H1 (cell line): ENCODE measurements at regions not wholly inside any gene's neighbourhood (a gene's known extent, or its start where the extent isn't known, plus 50 kb on each side); places are given as distances from the start of the nearest gene placed in this dataset.
A peak's percentile ranks its signal among the peaks of the same experiment; 100 is the strongest.

Source experiments
- CTCF ChIA-PET: fragments of 300-600 bp; sonication (Branson Sonifier 250); formaldehyde crosslinking; loops from one replicate; lab custom pipeline; 2021; ENCODE audit not compliant: partially characterized antibody; lab: Charles Lee
- POLR2A ChIA-PET: fragments of 300-600 bp; sonication (Branson Sonifier 250); formaldehyde crosslinking; loops from one replicate; lab custom pipeline; 2021; ENCODE audit warnings: inconsistent platforms; ENCODE audit not compliant: partially characterized antibody; lab: Charles Lee
- DNase-seq, 2 experiments: peaks; one replicate each; pipeline versions ENCODE4 v3.0.0 to v3.0.0-alpha.2; 2010 to 2022; ENCODE audit warnings: low spot score in 2 of 2, low read depth in 1 of 2, mixed read lengths in 1 of 2
- FAIRE-seq: peaks from 2 replicates; lab custom pipeline; 2011; peaks lifted over from hg19 to GRCh38; lab: Jason Lieb, UNC
- H2AFZ ChIP-seq: 2 replicates; pipeline ENCODE4 v1.8.1; 2012; ENCODE audit warnings: low read length, inconsistent platforms
- H2AK5ac ChIP-seq: 2 replicates; pipeline ENCODE4 v1.6.1; 2013; ENCODE audit warnings: low read depth, low read length
- H2BK120ac ChIP-seq: replicated peaks from 2 replicates; pipeline ENCODE3; 2013; ENCODE audit warnings: low read depth, low read length, inconsistent platforms
- H2BK12ac ChIP-seq: 2 replicates; pipeline ENCODE4 v1.6.1; 2013; ENCODE audit warnings: low read depth, low read length
- H2BK15ac ChIP-seq: 2 replicates; pipeline ENCODE4 v1.6.1; 2013; ENCODE audit warnings: low read length
- H2BK20ac ChIP-seq: 2 replicates; pipeline ENCODE4 v1.6.1; 2013; ENCODE audit warnings: low read length
- H2BK5ac ChIP-seq: 2 replicates; pipeline ENCODE4 v1.6.1; 2013; ENCODE audit warnings: low read depth, low read length
- H3K14ac ChIP-seq: 2 replicates; pipeline ENCODE4 v1.6.1; 2013; ENCODE audit warnings: inconsistent platforms; ENCODE audit not compliant: insufficient read length
- H3K18ac ChIP-seq: 2 replicates; pipeline ENCODE4 v1.6.1; 2013; ENCODE audit warnings: low read length; ENCODE audit errors: extremely low read depth
- H3K23ac ChIP-seq: 2 replicates; pipeline ENCODE4 v1.6.1; 2013; ENCODE audit warnings: inconsistent platforms; ENCODE audit not compliant: insufficient read length
- H3K23me2 ChIP-seq: 2 replicates; pipeline ENCODE4 v1.6.1; 2013; ENCODE audit warnings: low read depth, low read length
- H3K27ac ChIP-seq: 2 replicates; pipeline ENCODE4 v1.6.1; 2011; ENCODE audit warnings: low read depth, low read length, inconsistent platforms
- H3K27me3 ChIP-seq, 4 experiments: replicated peaks in 1 of 4; 1 replicate in 1 of 4; 2 replicates in 3 of 4; pipeline versions ENCODE4 v1.6.1 to v1.8.1; 2011 to 2013; ENCODE audit warnings: low read length in 3 of 4, mild to moderate bottlenecking in 3 of 4, inconsistent platforms in 2 of 4, mixed read lengths in 2 of 4, moderate library complexity in 1 of 4; ENCODE audit not compliant: control insufficient read depth in 3 of 4, insufficient read depth in 3 of 4; ENCODE audit errors: extremely low read depth in 1 of 4
- H3K36me3 ChIP-seq, 4 experiments: 2 replicates each; pipeline versions ENCODE4 v1.6.1 to v1.8.1; 2011 to 2013; ENCODE audit warnings: mild to moderate bottlenecking in 4 of 4, low read length in 3 of 4, moderate library complexity in 2 of 4, control low read depth in 1 of 4, inconsistent platforms in 1 of 4; ENCODE audit not compliant: insufficient read depth in 4 of 4, control insufficient read depth in 2 of 4
- H3K4ac ChIP-seq: replicated peaks from 2 replicates; pipeline ENCODE3; 2013; ENCODE audit warnings: low read length, low read depth, mixed read lengths, inconsistent platforms; ENCODE audit not compliant: insufficient read length
- H3K4me1 ChIP-seq, 4 experiments: replicated peaks in 1 of 4; 1 replicate in 1 of 4; 2 replicates in 3 of 4; pipeline versions ENCODE4 v1.6.1 to v1.8.1; 2011 to 2013; ENCODE audit warnings: low read length in 3 of 4, inconsistent platforms in 2 of 4, mixed read lengths in 1 of 4; ENCODE audit not compliant: insufficient read depth in 4 of 4, control insufficient read depth in 3 of 4
- H3K4me2 ChIP-seq, 2 experiments: 2 replicates each; pipeline versions ENCODE4 v1.6.1 to v1.8.1; 2011 to 2013; ENCODE audit warnings: low read depth in 2 of 2, low read length in 2 of 2, control low read depth in 1 of 2, inconsistent platforms in 1 of 2, mild to moderate bottlenecking in 1 of 2; ENCODE audit not compliant: insufficient read depth in 1 of 2
- H3K4me3 ChIP-seq, 4 experiments: fragments of 200-600, 300-600 bp in 1 of 4; sonication (generic), shearing (Covaris generic), sonication (Bioruptor Twin) in 1 of 4; 2 replicates each; pipeline versions ENCODE4 v1.5.1 to v1.8.1; 2011 to 2016; ENCODE audit warnings: low read length in 4 of 4, low read depth in 3 of 4, control low read depth in 2 of 4, inconsistent platforms in 2 of 4, mild to moderate bottlenecking in 2 of 4, mixed read lengths in 1 of 4, moderate library complexity in 1 of 4; ENCODE audit not compliant: insufficient read depth in 2 of 4; ENCODE audit errors: extremely low read depth in 1 of 4
- H3K56ac ChIP-seq: replicated peaks from 2 replicates; pipeline ENCODE3; 2013; ENCODE audit warnings: low read depth, mild to moderate bottlenecking, mixed read lengths, low read length, inconsistent platforms; ENCODE audit not compliant: insufficient read length
- H3K79me1 ChIP-seq: 2 replicates; pipeline ENCODE4 v1.6.1; 2013; ENCODE audit warnings: low read depth, low read length, control low read depth
- H3K79me2 ChIP-seq, 2 experiments: 2 replicates each; pipeline versions ENCODE4 v1.6.1 to v1.8.1; 2012 to 2013; ENCODE audit warnings: low read length in 2 of 2, mild to moderate bottlenecking in 2 of 2, inconsistent platforms in 1 of 2; ENCODE audit not compliant: insufficient read depth in 2 of 2, control insufficient read depth in 1 of 2
- H3K9ac ChIP-seq, 4 experiments: replicated peaks in 1 of 4; 1 replicate in 1 of 4; 2 replicates in 3 of 4; pipeline versions ENCODE4 v1.6.1 to v1.8.1; 2011 to 2013; ENCODE audit warnings: low read depth in 3 of 4, low read length in 3 of 4, control low read depth in 2 of 4, mild to moderate bottlenecking in 2 of 4, moderate library complexity in 2 of 4, inconsistent platforms in 1 of 4; ENCODE audit errors: extremely low read depth in 1 of 4
- H3K9me3 ChIP-seq, 2 experiments: 2 replicates each; pipeline versions ENCODE4 v1.6.1 to v1.8.1; 2012 to 2013; ENCODE audit warnings: mild to moderate bottlenecking in 2 of 2, moderate library complexity in 2 of 2, control low read depth in 1 of 2, inconsistent platforms in 1 of 2, low read depth in 1 of 2, low read length in 1 of 2, mixed read lengths in 1 of 2; ENCODE audit not compliant: insufficient read depth in 2 of 2
- H4K20me1 ChIP-seq, 2 experiments: replicated peaks in 1 of 2; 2 replicates each; pipeline versions ENCODE3 to v1.8.1; 2011 to 2013; ENCODE audit warnings: inconsistent platforms in 2 of 2, low read length in 2 of 2, mild to moderate bottlenecking in 1 of 2; ENCODE audit not compliant: insufficient read depth in 2 of 2, control insufficient read depth in 1 of 2
- H4K5ac ChIP-seq: 2 replicates; pipeline ENCODE4 v1.6.1; 2013; ENCODE audit warnings: low read length, low read depth, mixed read lengths, inconsistent platforms; ENCODE audit not compliant: insufficient read length
- H4K8ac ChIP-seq: 2 replicates; pipeline ENCODE4 v1.8.0; 2013; ENCODE audit warnings: mild to moderate bottlenecking, moderate library complexity, low read length, inconsistent platforms; ENCODE audit not compliant: insufficient read depth; ENCODE audit errors: extremely low read depth
- H4K91ac ChIP-seq: replicated peaks from 2 replicates; pipeline ENCODE3; 2013; ENCODE audit warnings: low read length, mixed read lengths, inconsistent platforms; ENCODE audit not compliant: insufficient read length
- ASH2L ChIP-seq: fragments of 200-600, 300-600 bp; sonication (generic); IDR thresholded peaks from one replicate; pipeline ENCODE4 v1.7.1; 2017; ENCODE audit warnings: low read length
- CBX5 ChIP-seq: fragments of 300-800, 300-1000 bp; sonication (generic); IDR thresholded peaks from 2 replicates; pipeline ENCODE4 v1.7.1; 2016; ENCODE audit warnings: antibody characterized with exemption, low read length, low read depth
- CEBPB ChIP-seq: IDR thresholded peaks from 2 replicates; pipeline ENCODE4 v1.6.1; 2012; ENCODE audit warnings: low read depth, low read length
- CHD1 ChIP-seq: IDR thresholded peaks from 2 replicates; pipeline ENCODE4 v1.6.1; 2012; ENCODE audit warnings: low read depth, low read length, improper control_type of control experiment
- FOSL1 ChIP-seq: IDR thresholded peaks from 2 replicates; pipeline ENCODE4 v1.6.1; 2011; ENCODE audit warnings: mild to moderate bottlenecking, low read depth, low read length, moderate library complexity; ENCODE audit not compliant: insufficient read depth
- GTF2F1 ChIP-seq: IDR thresholded peaks from 2 replicates; pipeline ENCODE4 v1.6.1; 2012; ENCODE audit warnings: low read depth, low read length, improper control_type of control experiment, borderline replicate concordance
- HDAC2 ChIP-seq, 2 experiments: fragments of 300-600 bp in 1 of 2; sonication (generic) in 1 of 2; IDR thresholded peaks; 2 replicates each; pipeline ENCODE4 v1.6.1; 2011 to 2012; ENCODE audit warnings: low read depth in 2 of 2, low read length in 2 of 2, mild to moderate bottlenecking in 2 of 2, moderate library complexity in 2 of 2, borderline replicate concordance in 1 of 2, inconsistent platforms in 1 of 2
- JUND ChIP-seq: IDR thresholded peaks from 2 replicates; pipeline ENCODE4 v1.6.1; 2011; ENCODE audit warnings: mild to moderate bottlenecking, improper control_type of control experiment, low read length
- SP4 ChIP-seq: IDR thresholded peaks from 2 replicates; pipeline ENCODE4 v1.6.1; 2012; ENCODE audit warnings: low read length, inconsistent platforms
- WGBS, 2 experiments: shearing (Covaris generic) in 1 of 2; methylation state at CpG; one replicate each; pipeline versions ENCODE4 v1.1.6 to v1.1.7; 2013 to 2015; ENCODE audit warnings: low lambda C conversion rate in 2 of 2, mixed read lengths in 2 of 2, inconsistent platforms in 1 of 2, low coverage in 1 of 2, missing lambda C conversion rate in 1 of 2; ENCODE audit not compliant: insufficient replicate concordance in 2 of 2, insufficient coverage in 1 of 2, insufficient read length in 1 of 2; ENCODE audit errors: extremely low coverage in 1 of 2, missing lambda C conversion rate in 1 of 2; 5-methylcytosine and 5-hydroxymethylcytosine counted together
- TF ChIP-seq, protein P1 (sequence below): IDR thresholded peaks from 2 replicates; pipeline ENCODE4 v1.6.1; 2012; ENCODE audit warnings: inconsistent platforms
- TF ChIP-seq, protein P2 (sequence below), 3 experiments: IDR thresholded peaks; 1 replicate in 2 of 3; 2 replicates in 1 of 3; pipeline versions ENCODE4 v1.5.1 to v1.6.1; 2011; ENCODE audit warnings: low read length in 3 of 3, mild to moderate bottlenecking in 3 of 3, inconsistent platforms in 2 of 3, low read depth in 1 of 3, moderate library complexity in 1 of 3; ENCODE audit not compliant: insufficient read depth in 1 of 3; ENCODE audit errors: control extremely low read depth in 1 of 3
- TF ChIP-seq, protein P3 (sequence below): IDR thresholded peaks from 2 replicates; pipeline ENCODE4 v1.6.1; 2011; ENCODE audit warnings: low read depth, mild to moderate bottlenecking, low read length; ENCODE audit not compliant: insufficient read depth

DNA sequence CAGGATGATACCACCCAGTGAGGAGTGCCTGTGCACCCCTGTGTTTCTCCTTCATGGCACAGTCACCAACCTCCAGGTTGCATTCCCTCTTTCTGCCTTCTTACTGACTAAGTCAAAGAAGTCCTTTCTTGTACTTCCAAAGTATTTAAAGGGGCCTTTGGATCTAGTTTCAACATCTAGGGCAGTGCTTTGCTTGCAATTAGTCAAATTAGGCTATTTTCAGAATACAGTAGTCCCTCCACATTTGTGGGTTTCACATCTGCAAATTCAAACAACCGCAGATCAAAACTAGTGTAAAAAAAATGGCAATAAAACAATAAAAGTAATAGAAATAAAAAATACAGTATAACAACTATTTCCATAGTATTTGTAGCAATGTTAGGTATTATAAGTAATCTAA lies 333.9 kb upstream of the SEMA6A start:
- Histone ChIP-seq H3K4me2 (no peak overlapping the region), H4K91ac (no peak overlapping the region), H3K23ac (no peak overlapping the region), H3K56ac (no peak overlapping the region), H3K4ac (no peak overlapping the region), H3K4me1 (no peaks in the 10 kb centered on the region), H2AK5ac (no peak overlapping the region), H3K4me3 (no peak overlapping the region), H4K20me1 (no peaks in the 10 kb centered on the region), H3K79me1 (no peaks in the 10 kb centered on the region), H2BK20ac (no peak overlapping the region), H2BK120ac (no peak overlapping the region), H3K27me3 (no peaks in the 10 kb centered on the region), H3K9me3 (no peaks in the 10 kb centered on the region), H3K14ac (no peak overlapping the region), H3K9ac (no peak overlapping the region), H3K18ac (0 out of 2 replicates have a peak overlapping the region, but pooled peaks have one; percentile 27), H3K23me2 (no peaks in the 10 kb centered on the region), H2BK15ac (no peak overlapping the region), H2BK5ac (no peak overlapping the region), H4K5ac (no peak overlapping the region), H4K8ac (no peak overlapping the region), H3K79me2 (no peaks in the 10 kb centered on the region), H2BK12ac (no peak overlapping the region), H2AFZ (no peak overlapping the region), H3K27ac (no peak overlapping the region), H3K36me3 (no peaks in the 10 kb centered on the region)
- 96% methylated on average over 1 of the region's 1 CpG; no CpG with 5 or more reads in 1 of the 2 experiments for WGBS, 2 experiments
- POLR2A ChIA-PET: no interaction called here
- FAIRE-seq: no peak
- CTCF ChIA-PET: no interaction called here
- DNase-seq: no peak
- no peak for TF ChIP-seq GTF2F1
- no peak for TF ChIP-seq CHD1
- no peak for TF ChIP-seq JUND
- no peak for TF ChIP-seq FOSL1
- no peak for TF ChIP-seq ASH2L
- no peak for TF ChIP-seq CEBPB
- TF ChIP-seq, protein P1, sequence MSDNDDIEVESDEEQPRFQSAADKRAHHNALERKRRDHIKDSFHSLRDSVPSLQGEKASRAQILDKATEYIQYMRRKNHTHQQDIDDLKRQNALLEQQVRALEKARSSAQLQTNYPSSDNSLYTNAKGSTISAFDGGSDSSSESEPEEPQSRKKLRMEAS: no peak
- TF ChIP-seq, protein P2, sequence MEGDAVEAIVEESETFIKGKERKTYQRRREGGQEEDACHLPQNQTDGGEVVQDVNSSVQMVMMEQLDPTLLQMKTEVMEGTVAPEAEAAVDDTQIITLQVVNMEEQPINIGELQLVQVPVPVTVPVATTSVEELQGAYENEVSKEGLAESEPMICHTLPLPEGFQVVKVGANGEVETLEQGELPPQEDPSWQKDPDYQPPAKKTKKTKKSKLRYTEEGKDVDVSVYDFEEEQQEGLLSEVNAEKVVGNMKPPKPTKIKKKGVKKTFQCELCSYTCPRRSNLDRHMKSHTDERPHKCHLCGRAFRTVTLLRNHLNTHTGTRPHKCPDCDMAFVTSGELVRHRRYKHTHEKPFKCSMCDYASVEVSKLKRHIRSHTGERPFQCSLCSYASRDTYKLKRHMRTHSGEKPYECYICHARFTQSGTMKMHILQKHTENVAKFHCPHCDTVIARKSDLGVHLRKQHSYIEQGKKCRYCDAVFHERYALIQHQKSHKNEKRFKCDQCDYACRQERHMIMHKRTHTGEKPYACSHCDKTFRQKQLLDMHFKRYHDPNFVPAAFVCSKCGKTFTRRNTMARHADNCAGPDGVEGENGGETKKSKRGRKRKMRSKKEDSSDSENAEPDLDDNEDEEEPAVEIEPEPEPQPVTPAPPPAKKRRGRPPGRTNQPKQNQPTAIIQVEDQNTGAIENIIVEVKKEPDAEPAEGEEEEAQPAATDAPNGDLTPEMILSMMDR (IDR thresholded peaks at IDR 0.05; ENCODE audit: control extremely low read depth in 1 of 3, insufficient read depth in 1 of 3, low read depth in 1 of 3, low read length in 3 of 3): no peak
- no peak for TF ChIP-seq SP4
- no peak for TF ChIP-seq CBX5
- no peak for TF ChIP-seq HDAC2 (IDR thresholded peaks at IDR 0.05; ENCODE audit: borderline replicate concordance in 1 of 2, low read depth in 2 of 2, low read length in 2 of 2)
- TF ChIP-seq, protein P3, sequence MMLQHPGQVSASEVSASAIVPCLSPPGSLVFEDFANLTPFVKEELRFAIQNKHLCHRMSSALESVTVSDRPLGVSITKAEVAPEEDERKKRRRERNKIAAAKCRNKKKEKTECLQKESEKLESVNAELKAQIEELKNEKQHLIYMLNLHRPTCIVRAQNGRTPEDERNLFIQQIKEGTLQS: no peak
